ENCODE measurements at regions not wholly inside any gene's neighbourhood (a gene's known extent, or its start where the extent isn't known, plus 50 kb on each side); places are given as distances from the start of the nearest gene placed in this dataset.

GRCh38 chr20:58037631-58038030, 190.8 kb downstream of the ANKRD60 start:
- TF ChIP-seq, protein P1, sequence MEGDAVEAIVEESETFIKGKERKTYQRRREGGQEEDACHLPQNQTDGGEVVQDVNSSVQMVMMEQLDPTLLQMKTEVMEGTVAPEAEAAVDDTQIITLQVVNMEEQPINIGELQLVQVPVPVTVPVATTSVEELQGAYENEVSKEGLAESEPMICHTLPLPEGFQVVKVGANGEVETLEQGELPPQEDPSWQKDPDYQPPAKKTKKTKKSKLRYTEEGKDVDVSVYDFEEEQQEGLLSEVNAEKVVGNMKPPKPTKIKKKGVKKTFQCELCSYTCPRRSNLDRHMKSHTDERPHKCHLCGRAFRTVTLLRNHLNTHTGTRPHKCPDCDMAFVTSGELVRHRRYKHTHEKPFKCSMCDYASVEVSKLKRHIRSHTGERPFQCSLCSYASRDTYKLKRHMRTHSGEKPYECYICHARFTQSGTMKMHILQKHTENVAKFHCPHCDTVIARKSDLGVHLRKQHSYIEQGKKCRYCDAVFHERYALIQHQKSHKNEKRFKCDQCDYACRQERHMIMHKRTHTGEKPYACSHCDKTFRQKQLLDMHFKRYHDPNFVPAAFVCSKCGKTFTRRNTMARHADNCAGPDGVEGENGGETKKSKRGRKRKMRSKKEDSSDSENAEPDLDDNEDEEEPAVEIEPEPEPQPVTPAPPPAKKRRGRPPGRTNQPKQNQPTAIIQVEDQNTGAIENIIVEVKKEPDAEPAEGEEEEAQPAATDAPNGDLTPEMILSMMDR (conservative IDR thresholded peaks at IDR 0.05; ENCODE audit: low read depth, low read length), result no peak
- TF ChIP-seq ELK1 (IDR thresholded peaks at IDR 0.05; ENCODE audit: borderline replicate concordance, low read depth, low read length) (no peak), POLR2A (IDR thresholded peaks at IDR 0.05; ENCODE audit: low read depth, low read length) (no peak), USF2 (IDR thresholded peaks at IDR 0.05; ENCODE audit: low read depth, low read length) (no peak), RCOR1 (IDR thresholded peaks at IDR 0.05; ENCODE audit: insufficient replicate concordance, low read length) (no peak), SMC3 (IDR thresholded peaks at IDR 0.05; ENCODE audit: low read depth, low read length) (no peak), BHLHE40 (IDR thresholded peaks at IDR 0.05; ENCODE audit: low read depth, low read length) (no peak), RFX5 (IDR thresholded peaks at IDR 0.05; ENCODE audit: low read depth, low read length) (no peak), RAD21 (IDR thresholded peaks at IDR 0.05; ENCODE audit: low read length) (no peak), CEBPB (IDR thresholded peaks at IDR 0.05; ENCODE audit: low read depth, low read length) (no peak), MXI1 (IDR thresholded peaks at IDR 0.05; ENCODE audit: borderline replicate concordance, low read depth, low read length) (no peak)

All from IMR-90 (cell line).